ENCODE measurements at regions not wholly inside any gene's neighbourhood (a gene's known extent, or its start where the extent isn't known, plus 50 kb on each side); places are given as distances from the start of the nearest gene placed in this dataset.
"Not testable (repeated sequence)": the region's sequence is repeated elsewhere in the genome, so short reads cannot be mapped to it uniquely, and the experiment has no call there.

DNA sequence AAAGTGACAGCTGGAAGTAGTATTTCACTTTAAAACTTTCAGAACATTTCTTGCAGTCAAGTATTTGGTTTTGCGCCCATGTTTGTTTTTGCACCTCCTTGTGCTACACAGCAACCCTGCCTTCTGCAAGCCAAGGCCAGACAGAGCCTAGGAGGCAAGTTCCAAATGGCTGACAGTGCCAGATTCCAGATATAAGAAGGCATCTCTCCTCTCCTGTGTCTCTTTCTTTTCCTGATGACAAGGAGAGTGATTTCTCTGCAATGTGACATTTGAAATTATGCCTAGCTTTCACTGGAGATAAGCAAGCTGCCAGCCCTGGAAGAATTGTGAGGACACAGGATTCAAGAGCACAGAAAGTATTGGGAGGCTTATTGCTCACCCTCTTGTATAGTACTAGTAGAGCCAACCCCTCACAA, 149.1 kb upstream of the TENT5A start:
- ATAC-seq = no peak

DNA sequence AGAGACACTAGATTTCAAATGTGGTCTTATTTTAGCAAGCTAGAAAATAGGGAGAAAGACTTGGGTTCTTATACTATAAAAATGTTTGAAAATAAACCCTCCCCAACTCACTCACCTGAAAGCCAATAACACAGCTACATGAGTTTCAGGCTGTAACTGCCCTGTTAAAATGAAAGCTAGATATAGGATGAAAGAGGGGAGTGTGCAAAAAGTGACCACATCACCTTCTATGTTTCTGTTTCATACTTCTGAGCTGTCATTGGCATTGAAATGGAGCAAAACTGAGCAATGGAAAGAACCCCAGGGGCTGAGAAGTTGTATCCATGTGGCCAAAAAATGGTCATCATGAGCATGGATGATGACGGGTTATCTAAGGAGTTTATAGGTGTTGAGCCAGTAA, 148.1 kb upstream of the TENT5A start:
- ATAC-seq = no peak

DNA sequence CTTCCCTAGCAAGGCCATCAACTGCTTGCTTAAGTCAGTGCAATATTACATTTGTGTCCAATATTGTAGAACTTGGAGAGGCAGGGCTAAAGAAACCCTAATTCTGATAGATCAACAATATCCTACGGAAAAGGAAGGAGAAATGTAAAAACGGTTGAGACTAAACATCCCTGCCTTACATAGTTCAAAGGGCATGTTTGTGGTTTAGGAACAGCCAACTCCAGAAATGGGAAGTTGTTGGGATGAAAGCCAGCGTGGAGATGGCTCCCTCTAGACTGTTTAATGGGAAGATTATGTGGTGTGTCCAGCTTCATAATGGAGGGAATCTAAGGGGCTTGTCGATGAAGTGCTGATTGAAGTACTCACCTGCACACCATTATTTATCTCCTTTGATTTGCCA, 145.3 kb upstream of the TENT5A start:
- ATAC-seq = no peak

GRCh38 chr6:81896525-81897503, 144.3 kb upstream of the TENT5A start:
- ATAC-seq = no peak

GRCh38 chr6:81895511-81896185, 143.2 kb upstream of the TENT5A start:
- ATAC-seq = no peak

DNA sequence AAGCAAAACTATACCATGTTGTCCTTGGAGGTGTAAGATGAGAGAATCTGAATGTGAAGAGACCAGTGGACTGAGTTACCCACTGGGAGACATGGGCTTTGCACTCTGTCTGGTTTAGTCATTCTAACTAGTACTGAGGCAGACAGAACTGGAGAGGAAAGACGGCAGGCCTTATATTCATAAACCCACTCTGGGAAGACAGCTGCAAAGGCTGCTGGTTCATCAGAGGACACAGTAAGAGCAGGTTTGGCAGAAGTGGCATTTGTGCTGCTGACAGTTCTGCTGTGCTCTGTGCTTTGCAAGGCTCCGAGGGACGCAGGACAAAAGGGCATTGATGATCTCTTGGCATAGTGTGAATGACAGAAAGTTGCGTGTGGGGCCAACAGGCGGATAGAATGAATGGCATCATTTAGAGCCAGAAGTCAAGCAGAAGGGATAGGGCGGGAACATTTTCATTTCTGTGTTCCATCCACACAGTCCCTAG, 142.3 kb upstream of the TENT5A start:
- ATAC-seq = no peak

DNA sequence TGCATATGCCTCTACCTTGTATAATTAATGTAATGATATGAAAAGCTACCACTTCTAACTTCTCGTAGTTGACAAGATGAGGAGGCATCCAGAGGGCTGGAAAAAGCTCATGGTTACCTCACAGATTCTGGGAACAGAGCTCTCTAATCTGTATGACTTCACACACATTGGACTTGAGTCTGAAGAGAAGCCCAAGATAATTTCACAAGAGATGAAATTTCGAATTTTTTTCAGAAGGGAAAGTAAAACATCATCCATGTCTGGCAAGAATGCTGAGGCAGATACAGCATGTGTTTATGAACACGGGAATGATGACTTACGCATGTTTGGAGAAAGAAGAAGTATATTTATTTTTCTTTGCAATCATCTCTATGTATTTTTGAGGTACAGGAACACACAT, 141.8 kb upstream of the TENT5A start:
- no peak for ATAC-seq

GRCh38 chr6:81892891-81893290, 140.4 kb upstream of the TENT5A start:
- ATAC-seq = no peak

DNA sequence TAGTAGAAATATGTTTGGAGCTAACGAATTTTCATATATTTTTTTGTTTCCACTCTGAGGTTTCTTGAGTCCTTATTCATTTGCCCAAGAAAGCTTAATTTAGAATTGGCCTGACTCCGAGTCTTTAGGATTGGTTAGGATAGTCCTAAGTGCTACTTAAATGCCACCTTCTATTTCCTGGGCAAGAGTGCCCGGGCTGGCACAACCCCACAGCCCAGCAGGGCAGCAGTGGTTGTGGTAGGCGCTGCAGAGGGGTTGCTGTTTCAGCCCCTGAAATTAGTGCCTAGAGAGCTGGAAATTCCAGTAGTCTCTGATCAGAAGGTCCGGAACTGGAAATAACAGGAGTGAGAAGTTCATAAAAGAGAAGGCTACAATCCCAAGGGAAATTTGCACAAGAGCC, 139.4 kb upstream of the TENT5A start:
- no peak for ATAC-seq

- ATAC-seq = no peak
These were observed 138.4 kb upstream of the TENT5A start for GRCh38 chr6:81890846-81891245.

DNA sequence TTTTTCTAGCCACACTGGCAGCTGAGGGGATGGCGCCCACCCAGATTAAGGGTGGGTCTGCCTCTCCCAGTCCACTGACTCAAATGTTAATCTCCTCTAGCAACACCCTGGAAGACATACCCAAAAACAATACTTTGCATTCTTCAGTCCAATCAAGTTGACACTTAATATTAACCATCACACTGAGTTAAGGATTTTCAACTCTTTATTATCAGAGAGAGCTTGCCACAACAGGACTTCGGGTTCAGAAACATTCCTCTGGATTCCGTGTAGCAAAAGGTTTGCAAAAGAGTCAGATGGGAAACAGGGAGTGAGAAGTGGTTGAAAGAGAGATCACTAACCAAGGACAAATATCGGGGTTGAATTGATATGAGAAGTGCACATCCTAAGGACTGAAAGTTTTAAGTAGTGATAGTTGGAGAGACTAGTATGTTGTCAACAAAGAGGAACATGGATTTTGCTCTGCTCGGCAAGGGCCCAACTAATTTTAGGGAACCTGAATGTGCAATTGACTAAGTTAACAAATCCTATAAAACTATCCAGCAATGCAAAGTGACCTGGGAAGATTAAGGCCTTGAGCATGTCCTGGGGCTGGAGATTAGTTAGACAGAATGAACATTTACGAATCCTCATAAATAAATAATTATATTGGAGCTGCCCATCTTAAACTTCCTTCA, 137.0 kb upstream of the TENT5A start:
- ATAC-seq = no peak

DNA sequence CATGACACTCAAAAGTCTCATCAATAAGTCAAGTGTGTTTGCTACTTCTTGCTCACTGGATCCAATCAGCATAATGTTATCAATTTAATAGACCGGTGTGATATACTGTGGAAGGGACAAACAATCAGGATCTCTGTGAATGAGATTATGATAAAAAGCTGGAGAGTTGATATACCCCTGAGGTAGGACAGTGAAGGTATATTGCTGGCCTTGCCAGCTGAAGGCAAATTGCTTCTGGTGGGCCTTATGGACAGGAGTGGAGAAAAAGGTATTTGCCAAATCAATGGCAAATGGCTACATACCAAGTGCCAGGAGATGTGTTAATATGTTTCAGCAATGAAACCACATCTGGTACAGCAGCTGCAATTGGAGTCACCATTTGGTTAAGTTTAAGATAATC, 134.4 kb upstream of the TENT5A start:
- not testable (repeated sequence) for ATAC-seq

GRCh38 chr6:81886157-81886556, 133.7 kb upstream of the TENT5A start:
- no peak for ATAC-seq

DNA sequence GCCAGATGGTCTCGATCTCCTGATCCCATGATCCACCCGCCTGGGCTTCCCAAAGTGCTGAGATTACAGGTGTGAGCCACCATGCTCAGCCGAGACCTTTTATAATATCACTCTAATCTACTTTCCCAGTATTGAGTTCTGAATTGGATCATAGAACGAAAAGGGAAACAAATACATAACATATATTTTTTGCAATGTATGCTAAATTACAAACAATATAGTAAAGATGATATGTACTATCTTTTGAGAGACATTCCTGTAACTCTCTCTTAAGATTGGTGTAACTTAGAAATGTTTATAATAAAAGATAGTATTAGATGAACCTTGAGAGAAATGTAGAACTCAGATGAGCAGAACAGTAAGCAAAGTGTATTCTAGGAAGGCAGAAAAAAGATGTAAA, 129.2 kb upstream of the TENT5A start:
- no peak for ATAC-seq

GRCh38 chr6:81878479-81878878, 126.0 kb upstream of the TENT5A start:
- ATAC-seq = no peak

GRCh38 chr6:81876971-81877370, 124.5 kb upstream of the TENT5A start:
- no peak for ATAC-seq

DNA sequence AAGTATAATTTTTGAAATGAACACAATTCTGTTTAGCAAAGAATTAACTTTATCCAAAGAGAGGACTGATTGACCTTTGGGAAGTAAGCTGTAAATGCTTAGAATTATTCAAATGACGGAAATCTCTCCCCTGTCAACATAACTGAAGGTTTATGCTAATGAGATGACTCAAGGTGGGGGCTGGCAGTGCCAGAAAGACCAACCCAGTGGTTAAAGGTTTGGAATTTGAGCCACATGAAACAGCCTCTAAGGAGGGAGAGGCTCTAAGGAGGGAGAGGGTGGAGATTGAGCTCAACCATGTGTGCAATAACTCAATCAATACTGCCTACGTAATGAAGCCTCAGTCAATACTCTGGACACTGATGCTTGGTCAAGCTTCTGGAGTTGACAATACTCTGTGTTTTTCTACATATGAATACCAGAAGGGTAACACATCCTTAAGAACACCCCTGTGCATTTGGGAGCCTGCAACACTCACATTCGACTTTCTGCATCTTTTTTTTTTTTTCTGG, 123.4 kb upstream of the TENT5A start:
- ATAC-seq = no peak

DNA sequence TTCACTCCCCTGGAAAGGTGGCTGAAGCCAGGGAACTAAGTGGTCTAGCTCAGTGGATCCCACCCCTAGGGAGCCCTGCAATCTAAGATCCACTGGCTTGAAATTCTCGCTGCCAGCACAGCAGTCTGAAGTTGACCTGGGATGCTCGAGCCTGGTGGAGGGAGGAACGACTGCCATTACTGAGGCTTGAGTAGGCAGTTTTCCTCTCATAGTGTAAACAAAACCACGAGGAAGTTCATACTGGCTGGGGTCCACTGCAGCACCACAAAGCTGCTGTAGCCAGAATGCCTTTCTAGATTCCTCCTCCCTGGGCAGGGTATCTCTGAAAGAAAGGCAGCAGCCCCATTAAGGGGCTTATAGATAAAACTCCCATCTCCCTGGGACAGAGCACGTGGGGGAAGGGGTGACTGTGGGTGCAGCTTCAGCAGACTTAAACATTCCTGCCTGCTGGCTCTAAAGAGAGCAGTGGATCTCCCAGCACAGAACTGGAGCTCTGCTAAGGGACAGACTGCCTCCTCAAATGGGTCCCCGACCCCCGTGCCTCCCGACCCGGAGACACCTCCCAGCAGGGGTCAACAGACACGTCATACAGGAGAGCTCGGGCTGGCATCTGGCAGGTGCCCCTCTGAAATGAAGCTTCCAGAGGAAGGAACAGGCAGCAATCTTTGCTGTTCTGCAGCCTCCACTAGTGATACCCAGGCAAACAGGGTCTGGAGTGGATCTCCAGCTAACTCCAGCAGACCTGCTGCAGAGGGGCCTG, 117.4 kb upstream of the TENT5A start:
- not testable (repeated sequence) for ATAC-seq

- ATAC-seq = no peak
These were observed 113.2 kb upstream of the TENT5A start for GRCh38 chr6:81865712-81866111.

GRCh38 chr6:81864124-81864523, 111.6 kb upstream of the TENT5A start:
- no peak for ATAC-seq

DNA sequence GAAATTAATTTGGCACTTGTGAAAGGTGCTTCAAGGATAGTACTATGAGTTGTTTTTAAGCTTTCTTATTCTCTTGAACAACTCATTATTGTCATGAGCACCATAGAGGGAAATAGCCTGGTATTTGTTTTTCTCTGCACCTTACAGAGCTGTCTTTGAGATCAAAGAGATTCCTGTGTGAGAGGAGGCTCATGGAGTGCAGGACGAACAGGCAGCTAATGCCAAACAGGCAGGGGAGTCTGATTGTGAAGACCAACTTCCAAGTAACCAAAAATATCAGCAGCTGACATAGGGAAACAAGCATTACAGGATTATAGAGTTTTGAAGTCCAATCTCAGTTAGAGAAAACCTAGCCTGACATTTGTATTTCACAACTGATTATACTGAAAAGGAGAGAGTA, 110.6 kb upstream of the TENT5A start:
- ATAC-seq = no peak

GRCh38 chr6:81861281-81861680, 108.8 kb upstream of the TENT5A start:
- ATAC-seq = no peak
